ENCODE measurements at regions not wholly inside any gene's neighbourhood (a gene's known extent, or its start where the extent isn't known, plus 50 kb on each side); places are given as distances from the start of the nearest gene placed in this dataset.

DNA sequence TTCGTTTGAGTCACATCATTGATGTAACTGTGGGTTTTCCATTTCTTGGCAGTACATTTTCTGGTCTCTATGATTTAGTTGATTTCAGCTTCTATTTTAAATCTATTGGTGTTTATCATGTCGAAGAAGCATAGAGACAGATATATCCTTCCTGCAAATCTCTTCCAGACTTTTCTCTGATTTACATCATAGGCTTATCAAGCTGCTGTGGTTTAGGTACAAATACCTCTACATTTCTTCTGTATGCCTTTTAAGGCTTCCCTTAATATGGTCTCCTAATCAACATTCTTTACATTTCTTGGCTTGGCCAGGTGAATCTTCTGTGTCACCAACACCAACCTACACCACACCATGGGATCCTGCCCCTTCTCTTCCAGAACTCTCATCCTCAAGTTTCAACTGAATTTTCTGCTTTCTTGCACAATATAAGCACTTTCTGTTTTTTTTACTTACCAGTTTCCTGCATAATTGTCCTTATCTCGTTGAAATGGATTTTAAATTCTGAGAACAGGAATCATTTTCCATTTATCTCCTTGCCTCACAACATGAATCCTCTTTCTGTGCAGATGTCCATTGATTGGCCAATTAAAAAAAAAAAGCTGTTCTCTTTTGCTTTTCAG lies 626.9 kb downstream of the ANKRD50 start:
- no peaks in the 10 kb centered on the region for H3K9me3 ChIP-seq (replicated peaks; ENCODE audit: control insufficient read depth, low read depth, low read length)
- DNase-seq: no peak
- no peaks in the 10 kb centered on the region for H3K36me3 ChIP-seq (ENCODE audit: control insufficient read depth, insufficient read depth, low read length)
- H3K4me3 ChIP-seq (ENCODE audit: low read length): no peak overlapping the region
- H3K27me3 ChIP-seq (ENCODE audit: control insufficient read depth, insufficient read depth, low read length): no peaks in the 10 kb centered on the region
- no peak overlapping the region for H3K27ac ChIP-seq (ENCODE audit: low read length)
- H3K4me1 ChIP-seq (ENCODE audit: control insufficient read depth, insufficient read depth, low read length): no peaks in the 10 kb centered on the region
- WGBS (ENCODE audit: insufficient coverage): no CpG with 5 or more reads among the region's 3 CpGs

DNA sequence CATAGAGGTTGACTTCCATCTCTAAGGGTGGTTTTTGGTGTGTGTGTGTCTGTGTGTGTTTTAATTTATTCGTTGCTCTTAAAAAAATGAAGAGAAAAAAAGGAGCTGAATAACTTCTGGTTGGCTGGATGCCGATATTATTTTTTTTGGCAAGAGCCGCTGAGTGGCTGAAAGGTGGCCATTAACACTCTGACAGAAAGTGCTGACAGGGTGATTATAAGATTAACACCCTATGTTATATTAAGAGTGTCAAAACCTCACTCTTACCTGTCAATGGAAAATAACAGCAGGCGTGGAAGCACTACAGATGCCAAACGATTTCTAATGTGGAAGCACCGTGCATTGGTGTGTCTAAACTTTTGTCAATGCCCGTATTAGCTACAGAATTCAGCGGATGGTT lies 622.5 kb downstream of the ANKRD50 start:
- no peaks in the 10 kb centered on the region for H3K27me3 ChIP-seq (ENCODE audit: control insufficient read depth, insufficient read depth, low read length)
- no peak overlapping the region for H3K4me3 ChIP-seq (ENCODE audit: low read length)
- no peaks in the 10 kb centered on the region for H3K4me1 ChIP-seq (ENCODE audit: control insufficient read depth, insufficient read depth, low read length)
- H3K36me3 ChIP-seq (ENCODE audit: control insufficient read depth, insufficient read depth, low read length): no peaks in the 10 kb centered on the region
- 63% methylated on average over 2 of the region's 8 CpGs for WGBS (ENCODE audit: insufficient coverage)
- no peak for DNase-seq
- no peak overlapping the region for H3K27ac ChIP-seq (ENCODE audit: low read length)
- H3K9me3 ChIP-seq (replicated peaks; ENCODE audit: control insufficient read depth, low read depth, low read length): no peaks in the 10 kb centered on the region

DNA sequence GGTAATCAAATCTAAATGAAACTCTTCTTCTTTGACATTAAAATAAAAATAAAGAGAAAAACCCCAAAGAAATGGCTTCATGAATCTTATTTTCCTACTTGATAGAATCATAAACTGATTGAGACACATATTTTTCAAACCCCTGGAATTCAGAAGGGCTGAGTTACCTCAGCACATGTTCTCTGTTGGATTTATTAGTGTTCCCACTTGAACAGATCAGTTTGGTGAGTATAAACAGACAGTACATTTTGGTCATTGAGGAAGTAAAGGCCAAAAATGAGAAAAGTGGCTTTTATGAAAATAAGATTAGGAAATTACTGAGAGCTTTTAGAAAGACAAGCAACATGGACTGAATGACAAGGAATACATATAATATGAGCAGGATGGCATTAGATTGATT lies 620.4 kb downstream of the ANKRD50 start:
- H3K4me1 ChIP-seq (ENCODE audit: control insufficient read depth, insufficient read depth, low read length): no peaks in the 10 kb centered on the region
- no peaks in the 10 kb centered on the region for H3K27me3 ChIP-seq (ENCODE audit: control insufficient read depth, insufficient read depth, low read length)
- DNase-seq: peak; percentile 67
- peak overlapping the region; percentile 29 for H3K27ac ChIP-seq (ENCODE audit: low read length)
- no peaks in the 10 kb centered on the region for H3K9me3 ChIP-seq (replicated peaks; ENCODE audit: control insufficient read depth, low read depth, low read length)
- no peaks in the 10 kb centered on the region for H3K36me3 ChIP-seq (ENCODE audit: control insufficient read depth, insufficient read depth, low read length)
- no peak overlapping the region for H3K4me3 ChIP-seq (ENCODE audit: low read length)

DNA sequence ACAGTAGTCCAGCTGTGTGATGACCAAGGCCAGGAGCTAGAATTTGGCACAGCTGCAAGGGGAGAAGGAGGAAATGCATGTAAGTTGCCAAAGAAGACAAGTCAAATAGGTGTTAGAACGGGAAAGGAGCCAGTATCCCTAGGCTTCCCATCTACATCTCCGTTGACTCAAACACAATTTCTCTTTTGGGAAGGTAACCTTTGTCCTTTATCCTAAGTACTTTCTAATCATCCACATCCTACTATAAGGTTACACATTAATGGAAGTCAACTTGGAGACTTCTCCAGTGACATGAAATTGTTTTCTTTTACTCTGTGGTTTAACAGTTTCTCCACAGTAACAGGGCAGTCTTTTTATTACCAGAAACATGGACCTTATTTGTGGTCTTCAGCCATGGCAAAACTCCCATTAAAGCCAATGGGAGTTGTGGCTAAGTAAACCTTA lies 620.0 kb downstream of the ANKRD50 start:
- 0% methylated on average over 1 of the region's 2 CpGs for WGBS (ENCODE audit: insufficient coverage)
- Histone ChIP-seq H3K27me3 (ENCODE audit: control insufficient read depth, insufficient read depth, low read length) (no peaks in the 10 kb centered on the region), H3K36me3 (ENCODE audit: control insufficient read depth, insufficient read depth, low read length) (no peaks in the 10 kb centered on the region), H3K9me3 (replicated peaks; ENCODE audit: control insufficient read depth, low read depth, low read length) (no peaks in the 10 kb centered on the region), H3K4me1 (ENCODE audit: control insufficient read depth, insufficient read depth, low read length) (no peaks in the 10 kb centered on the region), H3K4me3 (ENCODE audit: low read length) (no peak overlapping the region), H3K27ac (ENCODE audit: low read length) (peak overlapping the region; percentile 29)
- peak; percentile 92 for DNase-seq

DNA sequence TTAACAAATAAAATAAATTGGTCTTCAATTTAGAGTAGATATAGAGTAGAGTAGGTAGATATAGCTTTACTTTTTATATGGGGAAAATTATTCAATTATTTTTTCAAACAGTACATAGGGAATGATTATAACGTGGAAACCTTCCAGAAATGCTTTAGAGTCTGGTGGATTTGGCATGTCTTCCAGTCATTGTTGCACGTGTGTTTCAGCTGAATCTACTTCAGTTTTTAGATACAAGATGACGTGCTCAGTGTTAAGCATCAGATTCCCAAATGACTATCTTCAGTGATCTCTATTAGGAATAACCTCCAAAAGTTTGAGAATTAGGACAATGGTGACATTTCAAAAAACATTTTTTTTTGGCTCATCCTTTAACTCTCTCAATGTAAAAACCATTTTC lies 616.9 kb downstream of the ANKRD50 start:
- Histone ChIP-seq H3K27me3 (ENCODE audit: control insufficient read depth, insufficient read depth, low read length) (no peaks in the 10 kb centered on the region), H3K27ac (ENCODE audit: low read length) (peak overlapping the region; percentile 7), H3K36me3 (ENCODE audit: control insufficient read depth, insufficient read depth, low read length) (no peaks in the 10 kb centered on the region), H3K4me1 (ENCODE audit: control insufficient read depth, insufficient read depth, low read length) (no peaks in the 10 kb centered on the region), H3K4me3 (ENCODE audit: low read length) (no peak overlapping the region), H3K9me3 (replicated peaks; ENCODE audit: control insufficient read depth, low read depth, low read length) (no peaks in the 10 kb centered on the region)
- DNase-seq: peak; percentile 90
- WGBS (ENCODE audit: insufficient coverage): no CpG with 5 or more reads among the region's 3 CpGs

DNA sequence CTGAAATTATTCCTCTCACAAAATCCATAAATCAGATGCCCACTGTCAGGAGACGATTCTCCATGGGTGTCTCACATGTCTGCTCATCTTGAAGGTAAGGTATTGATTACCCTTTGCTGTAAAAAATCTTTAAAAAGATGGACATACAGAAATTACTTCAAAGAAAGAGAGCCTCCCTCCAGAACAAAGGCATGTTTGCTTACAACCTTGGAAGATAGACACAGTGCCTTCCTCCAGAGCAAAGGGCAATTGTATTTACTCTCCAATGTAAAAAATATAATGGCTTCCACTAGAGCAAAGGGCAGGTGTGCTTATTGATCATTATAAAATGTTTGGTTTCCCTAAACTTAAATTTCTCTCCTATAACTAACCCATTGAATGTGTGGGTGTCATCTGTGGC lies 616.2 kb downstream of the ANKRD50 start:
- H3K4me1 ChIP-seq (ENCODE audit: control insufficient read depth, insufficient read depth, low read length): no peaks in the 10 kb centered on the region
- no peak overlapping the region for H3K4me3 ChIP-seq (ENCODE audit: low read length)
- WGBS (ENCODE audit: insufficient coverage): no CpG with 5 or more reads among the region's 1 CpG
- H3K36me3 ChIP-seq (ENCODE audit: control insufficient read depth, insufficient read depth, low read length): no peaks in the 10 kb centered on the region
- no peak for DNase-seq
- H3K9me3 ChIP-seq (replicated peaks; ENCODE audit: control insufficient read depth, low read depth, low read length): peaks cover under 1% of the 10 kb centered on the region
- no peaks in the 10 kb centered on the region for H3K27me3 ChIP-seq (ENCODE audit: control insufficient read depth, insufficient read depth, low read length)
- no peak overlapping the region for H3K27ac ChIP-seq (ENCODE audit: low read length)

DNA sequence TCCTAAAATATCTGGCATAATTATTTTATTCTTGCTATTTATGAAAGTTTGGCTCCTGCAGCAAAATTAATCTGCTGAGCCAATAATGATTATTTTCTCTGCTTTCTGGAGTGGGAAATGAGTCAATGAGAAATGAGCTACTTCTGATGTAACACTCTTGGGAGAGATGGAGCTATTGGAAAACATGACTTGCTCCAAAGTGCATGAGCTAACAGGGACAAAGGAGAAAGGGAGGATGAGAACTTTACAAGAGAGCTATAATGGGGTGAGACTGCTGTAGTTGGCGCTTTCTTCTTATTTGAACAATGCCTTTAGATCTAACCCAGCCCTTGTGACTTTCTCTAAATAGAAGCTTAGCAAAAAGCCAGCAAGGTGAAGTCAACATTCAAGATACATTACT lies 615.1 kb downstream of the ANKRD50 start:
- H3K27ac ChIP-seq (ENCODE audit: low read length): no peak overlapping the region
- H3K9me3 ChIP-seq (replicated peaks; ENCODE audit: control insufficient read depth, low read depth, low read length): peaks cover 4% of the 10 kb centered on the region
- no peaks in the 10 kb centered on the region for H3K4me1 ChIP-seq (ENCODE audit: control insufficient read depth, insufficient read depth, low read length)
- DNase-seq: peak; percentile 63
- no peak overlapping the region for H3K4me3 ChIP-seq (ENCODE audit: low read length)
- no peaks in the 10 kb centered on the region for H3K27me3 ChIP-seq (ENCODE audit: control insufficient read depth, insufficient read depth, low read length)
- no CpG with 5 or more reads among the region's 1 CpG for WGBS (ENCODE audit: insufficient coverage)
- no peaks in the 10 kb centered on the region for H3K36me3 ChIP-seq (ENCODE audit: control insufficient read depth, insufficient read depth, low read length)

DNA sequence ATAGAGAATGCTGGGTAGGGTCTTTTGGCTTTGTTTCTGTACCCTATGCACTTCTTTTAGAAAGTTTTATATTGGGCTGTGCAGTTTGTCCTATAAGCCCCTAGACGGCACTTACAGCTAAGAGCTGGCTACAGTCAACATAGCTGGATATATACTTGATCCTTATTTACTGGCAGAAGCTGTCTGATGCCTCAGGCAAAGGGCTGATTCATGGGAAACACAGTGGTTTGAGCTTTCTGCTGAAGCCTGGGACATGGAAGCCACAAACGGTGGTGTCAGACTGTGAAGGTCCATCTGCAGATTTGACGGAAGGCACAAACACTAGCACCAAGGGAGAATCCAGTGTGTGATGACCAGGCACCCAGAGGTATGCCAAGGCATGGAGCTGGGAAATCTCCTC lies 608.4 kb downstream of the ANKRD50 start:
- 88% methylated on average over 2 of the region's 3 CpGs for WGBS (ENCODE audit: insufficient coverage)
- H3K27ac ChIP-seq (ENCODE audit: low read length): no peak overlapping the region
- no peaks in the 10 kb centered on the region for H3K27me3 ChIP-seq (ENCODE audit: control insufficient read depth, insufficient read depth, low read length)
- H3K36me3 ChIP-seq (ENCODE audit: control insufficient read depth, insufficient read depth, low read length): no peaks in the 10 kb centered on the region
- H3K4me3 ChIP-seq (ENCODE audit: low read length): no peak overlapping the region
- DNase-seq: no peak
- H3K9me3 ChIP-seq (replicated peaks; ENCODE audit: control insufficient read depth, low read depth, low read length): peaks cover 8% of the 10 kb centered on the region
- no peaks in the 10 kb centered on the region for H3K4me1 ChIP-seq (ENCODE audit: control insufficient read depth, insufficient read depth, low read length)

DNA sequence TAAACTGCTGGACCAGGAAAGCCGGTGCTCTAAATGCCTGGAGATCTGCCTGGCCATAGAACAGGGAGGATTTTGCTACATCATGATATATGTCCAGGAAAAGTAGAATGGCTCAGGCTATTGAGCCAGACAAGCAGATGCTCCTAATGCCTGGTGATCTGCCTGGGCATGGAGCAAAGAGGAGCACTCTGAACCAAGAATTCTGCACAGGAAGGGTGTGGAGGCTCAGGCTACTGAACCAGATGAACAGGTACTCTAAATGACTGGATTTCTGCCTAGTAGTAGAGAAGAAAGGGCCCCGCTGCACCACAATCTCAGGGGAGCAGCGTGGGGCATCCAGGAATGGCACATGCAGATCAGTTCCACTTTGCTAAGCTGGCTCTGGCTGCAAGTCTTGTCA lies 607.9 kb downstream of the ANKRD50 start:
- 94% methylated on average over 3 of the region's 3 CpGs for WGBS (ENCODE audit: insufficient coverage)
- Histone ChIP-seq H3K27me3 (ENCODE audit: control insufficient read depth, insufficient read depth, low read length) (no peaks in the 10 kb centered on the region), H3K4me3 (ENCODE audit: low read length) (no peak overlapping the region), H3K36me3 (ENCODE audit: control insufficient read depth, insufficient read depth, low read length) (no peaks in the 10 kb centered on the region), H3K4me1 (ENCODE audit: control insufficient read depth, insufficient read depth, low read length) (no peaks in the 10 kb centered on the region), H3K9me3 (replicated peaks; ENCODE audit: control insufficient read depth, low read depth, low read length) (peaks cover 8% of the 10 kb centered on the region), H3K27ac (ENCODE audit: low read length) (no peak overlapping the region)
- DNase-seq: no peak

DNA sequence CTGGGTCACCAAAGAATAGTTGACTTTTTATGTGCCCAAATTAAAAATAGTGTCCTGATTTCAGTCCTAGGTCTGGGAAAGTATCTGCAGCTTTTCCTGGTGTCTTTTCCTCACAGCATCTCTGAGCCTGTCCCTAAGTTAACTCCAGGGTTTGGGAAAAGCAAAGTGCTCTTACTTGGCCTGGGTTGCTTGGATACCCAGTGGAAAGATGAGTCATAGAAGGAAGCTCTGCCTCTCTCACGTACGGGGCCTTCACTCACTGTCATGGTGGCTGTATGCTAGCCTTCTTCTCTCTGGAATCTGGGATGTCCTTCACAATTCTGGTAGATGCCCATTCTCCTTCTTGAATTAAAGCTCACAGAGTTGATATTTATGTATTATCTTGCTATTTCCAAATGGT lies 607.3 kb downstream of the ANKRD50 start:
- no CpG with 5 or more reads among the region's 2 CpGs for WGBS (ENCODE audit: insufficient coverage)
- Histone ChIP-seq H3K9me3 (replicated peaks; ENCODE audit: control insufficient read depth, low read depth, low read length) (peaks cover 8% of the 10 kb centered on the region), H3K27me3 (ENCODE audit: control insufficient read depth, insufficient read depth, low read length) (no peaks in the 10 kb centered on the region), H3K4me3 (ENCODE audit: low read length) (no peak overlapping the region), H3K4me1 (ENCODE audit: control insufficient read depth, insufficient read depth, low read length) (no peaks in the 10 kb centered on the region), H3K36me3 (ENCODE audit: control insufficient read depth, insufficient read depth, low read length) (no peaks in the 10 kb centered on the region), H3K27ac (ENCODE audit: low read length) (no peak overlapping the region)
- DNase-seq: no peak

DNA sequence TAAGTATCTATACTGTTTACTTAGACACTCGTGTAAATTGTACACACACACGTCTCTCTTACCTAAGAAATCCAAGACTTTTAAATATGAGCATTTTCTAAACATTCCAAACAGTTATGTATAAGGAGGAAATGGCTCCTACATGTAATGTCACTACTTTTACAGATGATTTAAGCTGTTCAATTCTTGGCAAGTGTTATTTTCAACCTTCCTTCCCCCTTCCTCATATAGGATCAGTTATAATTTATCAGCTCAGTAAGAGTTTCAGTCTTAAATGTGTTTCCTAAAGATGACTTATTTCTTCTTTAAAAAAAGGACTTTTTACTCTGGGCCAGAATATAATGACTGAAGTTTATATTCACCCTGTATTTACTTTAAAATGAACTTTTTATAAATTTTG lies 601.1 kb downstream of the ANKRD50 start:
- DNase-seq: peak; percentile 55
- H3K4me1 ChIP-seq (ENCODE audit: control insufficient read depth, insufficient read depth, low read length): peaks cover 2% of the 10 kb centered on the region
- no peaks in the 10 kb centered on the region for H3K9me3 ChIP-seq (replicated peaks; ENCODE audit: control insufficient read depth, low read depth, low read length)
- H3K27ac ChIP-seq (ENCODE audit: low read length): peak overlapping the region; percentile 76
- no CpG with 5 or more reads among the region's 2 CpGs for WGBS (ENCODE audit: insufficient coverage)
- H3K4me3 ChIP-seq (ENCODE audit: low read length): no peak overlapping the region
- no peaks in the 10 kb centered on the region for H3K36me3 ChIP-seq (ENCODE audit: control insufficient read depth, insufficient read depth, low read length)
- H3K27me3 ChIP-seq (ENCODE audit: control insufficient read depth, insufficient read depth, low read length): no peaks in the 10 kb centered on the region

Data from muscle of leg (tissue), 3 donors.